Thyroid gland (tissue), 4 donors: ENCODE measurements at regions not wholly inside any gene's neighbourhood (a gene's known extent, or its start where the extent isn't known, plus 50 kb on each side); places are given as distances from the start of the nearest gene placed in this dataset.

Source experiments
- POLR2A ChIP-seq, 2 donors: fragments of 450-650 bp; IDR thresholded peaks; one replicate each; pipeline ENCODE4 v1.6.1; 2017; ENCODE audit warnings: antibody characterized with exemption in 2 of 2, mild to moderate bottlenecking in 2 of 2, moderate library complexity in 1 of 2
- TF ChIP-seq, protein P1 (sequence below), 6 experiments: fragments of 200-600 bp in 3 of 6; fragments of 450-650 bp in 3 of 6; sonication (generic) in 3 of 6; IDR thresholded peaks; one replicate each; pipeline ENCODE4 v1.5.1; 2016 to 2019; ENCODE audit warnings: antibody characterized with exemption in 6 of 6, mild to moderate bottlenecking in 2 of 6, inconsistent platforms in 1 of 6, moderate library complexity in 1 of 6

DNA sequence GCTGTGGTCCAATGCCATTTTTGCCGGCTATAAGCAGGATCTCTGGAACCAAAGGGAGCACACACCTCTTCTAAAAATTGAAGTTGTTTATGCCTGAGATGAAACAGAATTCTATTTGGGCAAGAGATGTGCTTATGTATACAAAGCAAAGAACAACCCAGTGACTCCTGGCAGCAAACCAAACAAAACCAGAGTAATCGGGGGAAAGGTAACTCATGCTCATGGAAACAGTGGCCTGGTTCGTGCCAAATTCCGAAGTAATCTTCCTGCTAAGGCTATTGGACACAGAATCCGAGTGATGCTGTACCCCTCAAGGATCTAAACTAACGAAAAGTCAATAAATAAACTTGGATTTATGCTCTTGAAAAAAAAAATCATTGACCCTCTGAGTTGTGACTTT lies 178.7 kb downstream of the CEMIP2 start:
- TF ChIP-seq, protein P1, sequence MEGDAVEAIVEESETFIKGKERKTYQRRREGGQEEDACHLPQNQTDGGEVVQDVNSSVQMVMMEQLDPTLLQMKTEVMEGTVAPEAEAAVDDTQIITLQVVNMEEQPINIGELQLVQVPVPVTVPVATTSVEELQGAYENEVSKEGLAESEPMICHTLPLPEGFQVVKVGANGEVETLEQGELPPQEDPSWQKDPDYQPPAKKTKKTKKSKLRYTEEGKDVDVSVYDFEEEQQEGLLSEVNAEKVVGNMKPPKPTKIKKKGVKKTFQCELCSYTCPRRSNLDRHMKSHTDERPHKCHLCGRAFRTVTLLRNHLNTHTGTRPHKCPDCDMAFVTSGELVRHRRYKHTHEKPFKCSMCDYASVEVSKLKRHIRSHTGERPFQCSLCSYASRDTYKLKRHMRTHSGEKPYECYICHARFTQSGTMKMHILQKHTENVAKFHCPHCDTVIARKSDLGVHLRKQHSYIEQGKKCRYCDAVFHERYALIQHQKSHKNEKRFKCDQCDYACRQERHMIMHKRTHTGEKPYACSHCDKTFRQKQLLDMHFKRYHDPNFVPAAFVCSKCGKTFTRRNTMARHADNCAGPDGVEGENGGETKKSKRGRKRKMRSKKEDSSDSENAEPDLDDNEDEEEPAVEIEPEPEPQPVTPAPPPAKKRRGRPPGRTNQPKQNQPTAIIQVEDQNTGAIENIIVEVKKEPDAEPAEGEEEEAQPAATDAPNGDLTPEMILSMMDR (IDR thresholded peaks at IDR 0.05): no peak
- no peak for TF ChIP-seq POLR2A (IDR thresholded peaks at IDR 0.05)
